Caco-2 (cell line): ENCODE measurements at regions not wholly inside any gene's neighbourhood (a gene's known extent, or its start where the extent isn't known, plus 50 kb on each side); places are given as distances from the start of the nearest gene placed in this dataset.
"Not testable (repeated sequence)": the region's sequence is repeated elsewhere in the genome, so short reads cannot be mapped to it uniquely, and the experiment has no call there.

Experiments
- BruUV-seq: library from RNA; stranded (reverse); fragments of 400-500 nt; replicated peaks from 2 replicates; lab custom pipeline; 2021; lab: Mats Ljungman, UMichigan
- CTCF ChIA-PET: fragments of 300-600 bp; sonication (Branson Sonifier 250); formaldehyde crosslinking; loops from one replicate; lab custom pipeline; 2022; ENCODE audit warnings: antibody characterized with exemption; lab: Charles Lee
- POLR2A ChIA-PET: fragments of 300-600 bp; sonication (Branson Sonifier 250); formaldehyde crosslinking; loops from one replicate; lab custom pipeline; 2022; ENCODE audit warnings: antibody characterized with exemption; lab: Charles Lee
- DNase-seq, 2 experiments: peaks; one replicate each; pipeline versions ENCODE4 v3.0.0 to v3.0.0-alpha.2; 2020 to 2022
- H3K27me3 ChIP-seq: replicated peaks from 2 replicates; pipeline ENCODE4 v1.6.0; 2011; ENCODE audit warnings: low read length; ENCODE audit not compliant: control insufficient read depth, insufficient read depth
- H3K36me3 ChIP-seq: 2 replicates; pipeline ENCODE4 v1.5.1; 2011; ENCODE audit warnings: low read length; ENCODE audit not compliant: control insufficient read depth, insufficient read depth
- H3K4me1 ChIP-seq: fragments of 250-450 bp; sonication (Bioruptor Pico); 2 replicates; pipeline ENCODE4 v1.5.1; 2020; ENCODE audit warnings: mild to moderate bottlenecking
- H3K4me3 ChIP-seq: 2 replicates; pipeline ENCODE4 v1.5.1; 2011; ENCODE audit warnings: low read depth, mild to moderate bottlenecking, control low read depth, low read length
- H3K9me3 ChIP-seq: fragments of 250-450 bp; sonication (Bioruptor Pico); 2 replicates; pipeline ENCODE4 v1.5.1; 2020; ENCODE audit warnings: mild to moderate bottlenecking, moderate library complexity
- H3K27ac Mint-ChIP-seq: one replicate; pipeline ENCODE4 v1.8.0; 2022; ENCODE audit warnings: mixed read lengths; ENCODE audit not compliant: unreplicated experiment
- H3K27me3 Mint-ChIP-seq: one replicate; pipeline ENCODE4 v1.8.0; 2022; ENCODE audit warnings: mixed read lengths; ENCODE audit not compliant: insufficient read depth, unreplicated experiment
- H3K36me3 Mint-ChIP-seq: one replicate; pipeline ENCODE4 v1.8.0; 2022; ENCODE audit warnings: mild to moderate bottlenecking, mixed read lengths; ENCODE audit not compliant: insufficient read depth, unreplicated experiment
- H3K4me1 Mint-ChIP-seq: one replicate; pipeline ENCODE4 v1.8.0; 2022; ENCODE audit warnings: low read depth, mixed read lengths; ENCODE audit not compliant: unreplicated experiment
- H3K4me3 Mint-ChIP-seq: one replicate; pipeline ENCODE4 v1.8.0; 2022; ENCODE audit warnings: mild to moderate bottlenecking, moderate library complexity, mixed read lengths; ENCODE audit not compliant: unreplicated experiment
- H3K9me3 Mint-ChIP-seq: one replicate; pipeline ENCODE4 v1.8.0; 2022; ENCODE audit warnings: mixed read lengths; ENCODE audit not compliant: unreplicated experiment
- intact Hi-C: fragments of 100-400 bp; cut with micrococcal nuclease; formaldehyde crosslinking; loops from one replicate; pipeline ENCODE4 v1.10.0; 2022; ENCODE audit not compliant: unreplicated experiment
- TF ChIP-seq, protein P1 (sequence below), 2 experiments: fragments of 200-600 bp in 1 of 2; IDR thresholded peaks; 1 replicate in 1 of 2; 2 replicates in 1 of 2; pipeline versions ENCODE4 v1.5.1 to v1.8.0; 2011 to 2022; ENCODE audit warnings: antibody characterized with exemption in 1 of 2, control low read depth in 1 of 2, inconsistent platforms in 1 of 2, low read depth in 1 of 2, low read length in 1 of 2, mild to moderate bottlenecking in 1 of 2, moderate library complexity in 1 of 2; ENCODE audit not compliant: insufficient read depth in 1 of 2, severe bottlenecking in 1 of 2, unreplicated experiment in 1 of 2

DNA sequence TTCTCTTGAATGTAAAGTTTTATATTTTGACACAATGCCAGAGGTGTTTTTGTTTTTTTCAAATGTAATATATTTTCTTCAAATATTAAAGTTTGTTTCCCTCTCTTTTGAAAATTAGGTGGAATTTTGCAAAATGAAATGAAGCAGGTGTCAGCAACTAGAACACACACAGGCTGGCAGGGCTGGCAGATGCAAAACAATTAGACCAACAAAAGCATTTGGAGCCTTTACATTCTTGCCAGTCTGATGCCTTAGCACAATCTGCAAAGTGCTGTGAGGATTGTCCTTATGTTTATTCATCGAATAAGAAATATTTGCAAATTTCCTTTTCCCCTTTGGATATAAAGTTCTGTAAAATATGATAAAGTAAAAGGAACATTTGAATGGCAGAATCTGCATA, 1063.9 kb downstream of the CDH9 start:
- H3K9me3 ChIP-seq, result 0 out of 2 replicates have a peak, but pooled peaks cover 5% of the 10 kb centered on the region
- Mint-ChIP-seq H3K27ac (no peak overlapping the region), H3K36me3 (no peaks in the 10 kb centered on the region), H3K4me3 (no peak overlapping the region), H3K4me1 (no peaks in the 10 kb centered on the region), H3K9me3 (peaks cover 6% of the 10 kb centered on the region), H3K27me3 (no peaks in the 10 kb centered on the region)
- no TSS peak for BruUV-seq
- ChIA-PET POLR2A (no interaction called here), CTCF (no interaction called here)
- DNase-seq, result no peak
- no peaks in the 10 kb centered on the region for H3K36me3 ChIP-seq
- H3K27me3 ChIP-seq, result no peaks in the 10 kb centered on the region
- H3K4me1 ChIP-seq, result no peaks in the 10 kb centered on the region
- H3K4me3 ChIP-seq, result no peak overlapping the region
- intact Hi-C loops, result no loop called here
- TF ChIP-seq, protein P1, sequence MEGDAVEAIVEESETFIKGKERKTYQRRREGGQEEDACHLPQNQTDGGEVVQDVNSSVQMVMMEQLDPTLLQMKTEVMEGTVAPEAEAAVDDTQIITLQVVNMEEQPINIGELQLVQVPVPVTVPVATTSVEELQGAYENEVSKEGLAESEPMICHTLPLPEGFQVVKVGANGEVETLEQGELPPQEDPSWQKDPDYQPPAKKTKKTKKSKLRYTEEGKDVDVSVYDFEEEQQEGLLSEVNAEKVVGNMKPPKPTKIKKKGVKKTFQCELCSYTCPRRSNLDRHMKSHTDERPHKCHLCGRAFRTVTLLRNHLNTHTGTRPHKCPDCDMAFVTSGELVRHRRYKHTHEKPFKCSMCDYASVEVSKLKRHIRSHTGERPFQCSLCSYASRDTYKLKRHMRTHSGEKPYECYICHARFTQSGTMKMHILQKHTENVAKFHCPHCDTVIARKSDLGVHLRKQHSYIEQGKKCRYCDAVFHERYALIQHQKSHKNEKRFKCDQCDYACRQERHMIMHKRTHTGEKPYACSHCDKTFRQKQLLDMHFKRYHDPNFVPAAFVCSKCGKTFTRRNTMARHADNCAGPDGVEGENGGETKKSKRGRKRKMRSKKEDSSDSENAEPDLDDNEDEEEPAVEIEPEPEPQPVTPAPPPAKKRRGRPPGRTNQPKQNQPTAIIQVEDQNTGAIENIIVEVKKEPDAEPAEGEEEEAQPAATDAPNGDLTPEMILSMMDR (IDR thresholded peaks at IDR 0.05; ENCODE audit: insufficient read depth in 1 of 2, low read depth in 1 of 2, low read length in 1 of 2, severe bottlenecking in 1 of 2, unreplicated experiment in 1 of 2), result no peak

DNA sequence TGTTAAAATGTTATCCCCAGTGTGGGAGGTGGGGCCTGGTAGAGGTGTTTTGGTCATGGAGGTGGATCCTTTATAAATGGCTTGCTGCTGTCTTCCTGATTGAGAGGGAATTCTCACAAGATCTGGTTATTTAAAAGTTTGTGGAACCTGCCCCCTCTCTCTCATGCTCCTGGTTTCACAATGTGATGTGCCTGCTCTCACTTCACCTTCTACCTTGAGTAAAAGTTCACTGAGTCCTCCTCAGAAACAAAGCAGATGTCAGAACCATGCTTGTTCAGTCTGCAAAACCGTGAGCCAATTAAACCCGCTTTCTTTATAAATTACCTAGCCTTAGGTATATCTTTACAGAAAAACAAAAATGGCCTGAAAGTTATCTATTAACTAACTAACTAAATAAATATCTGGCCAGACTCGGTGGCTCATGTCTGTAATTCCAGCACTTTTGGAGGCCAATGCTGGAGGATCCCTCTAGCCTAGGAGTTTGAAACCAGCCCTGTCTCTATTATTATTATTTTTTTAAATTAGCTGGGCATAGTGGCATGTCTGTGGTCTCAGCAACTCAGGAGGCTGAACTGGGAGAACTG, 1067.4 kb downstream of the CDH9 start:
- no TSS peak for BruUV-seq
- H3K27me3 ChIP-seq, result no peaks in the 10 kb centered on the region
- TF ChIP-seq, protein P1 (IDR thresholded peaks at IDR 0.05; ENCODE audit: insufficient read depth in 1 of 2, low read depth in 1 of 2, low read length in 1 of 2, severe bottlenecking in 1 of 2, unreplicated experiment in 1 of 2), result no peak
- H3K27ac Mint-ChIP-seq, result no peak overlapping the region
- no peaks in the 10 kb centered on the region for H3K9me3 Mint-ChIP-seq
- no peaks in the 10 kb centered on the region for H3K4me1 ChIP-seq
- intact Hi-C loops, result no loop called here
- no peak overlapping the region for H3K4me3 Mint-ChIP-seq
- CTCF ChIA-PET, result no interaction called here
- H3K27me3 Mint-ChIP-seq, result no peaks in the 10 kb centered on the region
- POLR2A ChIA-PET, result no interaction called here
- no peaks in the 10 kb centered on the region for H3K4me1 Mint-ChIP-seq
- peaks cover 5% of the 10 kb centered on the region; the same call in 1 of the 2 replicates for H3K9me3 ChIP-seq
- no peaks in the 10 kb centered on the region for H3K36me3 Mint-ChIP-seq
- no peaks in the 10 kb centered on the region for H3K36me3 ChIP-seq
- H3K4me3 ChIP-seq, result no peak overlapping the region
- no peak for DNase-seq

DNA sequence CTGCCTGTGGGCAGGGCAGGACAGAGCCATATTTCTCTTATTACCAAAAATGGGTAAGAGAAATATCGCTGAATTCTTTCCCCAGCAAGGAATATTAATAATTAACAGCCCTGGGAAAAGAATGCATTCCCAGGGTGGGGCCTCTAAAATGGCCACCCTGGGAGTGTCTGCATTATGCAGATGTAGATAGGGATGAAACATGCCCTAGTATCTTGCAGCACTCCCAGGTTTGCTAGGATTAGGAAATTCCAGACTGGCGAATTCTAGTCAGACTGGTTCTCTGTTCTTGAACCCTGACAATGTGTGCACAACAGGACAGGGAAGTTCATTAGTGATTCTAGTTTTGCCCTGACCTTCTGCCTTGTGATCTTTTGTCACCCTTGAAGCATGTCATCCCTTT, 1069.3 kb downstream of the CDH9 start:
- BruUV-seq, DNase-seq, H3K36me3 ChIP-seq, H3K4me3 Mint-ChIP-seq, H3K4me1 Mint-ChIP-seq, H3K27me3 ChIP-seq, H3K9me3 ChIP-seq, H3K27me3 Mint-ChIP-seq, H3K36me3 Mint-ChIP-seq, H3K27ac Mint-ChIP-seq, H3K4me3 ChIP-seq, H3K4me1 ChIP-seq, intact Hi-C loops, CTCF ChIA-PET, POLR2A ChIA-PET, H3K9me3 Mint-ChIP-seq: not testable (repeated sequence)

DNA sequence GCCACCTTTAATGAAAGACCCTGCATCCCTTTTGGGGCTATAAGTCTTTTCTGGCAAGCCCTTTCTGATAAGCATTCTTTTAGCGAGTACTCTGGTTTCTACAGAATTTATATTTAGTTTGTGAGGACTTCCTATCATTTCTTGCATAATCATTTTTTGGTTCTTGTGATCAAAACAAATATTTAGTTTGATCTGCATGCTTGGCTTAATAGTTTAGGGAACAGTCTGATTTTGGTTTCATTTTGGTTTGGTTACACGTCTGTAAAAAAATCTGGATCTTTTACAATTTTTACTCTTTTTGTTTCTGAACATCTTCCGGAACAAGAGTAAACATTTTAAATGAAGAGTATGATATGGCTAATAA, 1074.4 kb downstream of the CDH9 start:
- Mint-ChIP-seq H3K4me1 (no peaks in the 10 kb centered on the region), H3K9me3 (no peaks in the 10 kb centered on the region), H3K36me3 (no peaks in the 10 kb centered on the region), H3K27ac (no peak overlapping the region), H3K27me3 (no peaks in the 10 kb centered on the region), H3K4me3 (no peak overlapping the region)
- Histone ChIP-seq H3K4me1 (no peaks in the 10 kb centered on the region), H3K9me3 (no peaks in the 10 kb centered on the region; the same call in 1 of the 2 replicates), H3K4me3 (no peak overlapping the region), H3K27me3 (no peaks in the 10 kb centered on the region), H3K36me3 (no peaks in the 10 kb centered on the region)
- CTCF ChIA-PET, result no interaction called here
- intact Hi-C loops, result no loop called here
- TF ChIP-seq, protein P1 (IDR thresholded peaks at IDR 0.05; ENCODE audit: insufficient read depth in 1 of 2, low read depth in 1 of 2, low read length in 1 of 2, severe bottlenecking in 1 of 2, unreplicated experiment in 1 of 2), result no peak
- POLR2A ChIA-PET, result no interaction called here
- no TSS peak for BruUV-seq
- DNase-seq, result no peak
